Renal cortex interstitium (tissue), 11 donors: ENCODE measurements at regions not wholly inside any gene's neighbourhood (a gene's known extent, or its start where the extent isn't known, plus 50 kb on each side); places are given as distances from the start of the nearest gene placed in this dataset.

Source experiments
- DNase-seq, 11 donors: peaks; one replicate each; pipeline ENCODE4 v3.0.0-alpha.2; 2013; ENCODE audit warnings: low read depth in 9 of 11, low spot score in 4 of 11; ENCODE audit errors: extremely low read depth in 1 of 11

GRCh38 chr9:25613709-25614108, 64.5 kb downstream of the TUSC1 start:
- no peak for DNase-seq

GRCh38 chr9:25603106-25603505, 75.1 kb downstream of the TUSC1 start:
- DNase-seq, result no peak

- DNase-seq, result peak in 8 of 11 donors; percentile 6 to 37 (median 14)
Measured at GRCh38 chr9:25602400-25603044, 75.7 kb downstream of the TUSC1 start.

GRCh38 chr9:25600501-25600900, 77.7 kb downstream of the TUSC1 start:
- no peak for DNase-seq

GRCh38 chr9:25584611-25585010, 93.6 kb downstream of the TUSC1 start:
- no peak for DNase-seq

- DNase-seq, result no peak
Measured at GRCh38 chr9:25573281-25573680, 105.0 kb downstream of the TUSC1 start.

GRCh38 chr9:25571491-25571890, 106.8 kb downstream of the TUSC1 start:
- no peak for DNase-seq

GRCh38 chr9:25570802-25571201, 107.4 kb downstream of the TUSC1 start:
- DNase-seq, result no peak

GRCh38 chr9:25562101-25562500, 116.1 kb downstream of the TUSC1 start:
- DNase-seq, result no peak

- no peak for DNase-seq
Measured at GRCh38 chr9:25557645-25558300, 120.5 kb downstream of the TUSC1 start.

- DNase-seq, result no peak
Measured at GRCh38 chr9:25556540-25556939, 121.7 kb downstream of the TUSC1 start.

- no peak for DNase-seq
Measured at GRCh38 chr9:25548847-25549246, 129.4 kb downstream of the TUSC1 start.

- no peak for DNase-seq
Measured at GRCh38 chr9:25543806-25544205, 134.4 kb downstream of the TUSC1 start.

- no peak for DNase-seq
Measured at GRCh38 chr9:25542319-25542718, 135.9 kb downstream of the TUSC1 start.

GRCh38 chr9:25537808-25538207, 140.4 kb downstream of the TUSC1 start:
- DNase-seq, result no peak

- DNase-seq, result no peak
Measured at GRCh38 chr9:25519286-25519685, 159.0 kb downstream of the TUSC1 start.

GRCh38 chr9:25517701-25518100, 160.5 kb downstream of the TUSC1 start:
- no peak for DNase-seq

- no peak for DNase-seq
Measured at GRCh38 chr9:25513509-25514033, 164.7 kb downstream of the TUSC1 start.

- DNase-seq, result no peak
Measured at GRCh38 chr9:25505644-25506043, 172.6 kb downstream of the TUSC1 start.

- no peak for DNase-seq
Measured at GRCh38 chr9:25481372-25481771, 196.9 kb downstream of the TUSC1 start.

GRCh38 chr9:25480696-25481095, 197.5 kb downstream of the TUSC1 start:
- DNase-seq, result no peak
